IMR-90 (cell line): ENCODE measurements at regions not wholly inside any gene's neighbourhood (a gene's known extent, or its start where the extent isn't known, plus 50 kb on each side); places are given as distances from the start of the nearest gene placed in this dataset.

Source experiments
- ATAC-seq: fragments of 200-7000 bp; cut with Tn5 transposase; 2 replicates; pipeline ENCODE4 v1.9.1; 2020; ENCODE audit warnings: low read depth, mild to moderate bottlenecking, moderate library complexity
- BruUV-seq: library from RNA; stranded (reverse); fragments of 400-500 nt; replicated peaks from 2 replicates; lab custom pipeline; 2021; lab: Mats Ljungman, UMichigan
- CTCF ChIA-PET: fragments of 300-600 bp; formaldehyde crosslinking; extraction: SDS; loops from one replicate; lab custom pipeline; 2021; ENCODE audit warnings: antibody characterized with exemption; lab: Yijun Ruan, JAX
- POLR2A ChIA-PET: fragments of 300-600 bp; sonication (Branson Sonifier 250); formaldehyde crosslinking; loops from one replicate; lab custom pipeline; 2022; ENCODE audit warnings: antibody characterized with exemption; ENCODE audit not compliant: unreplicated experiment; lab: Charles Lee
- DNase-seq: peaks from one replicate; pipeline ENCODE4 v3.0.0; 2013
- H2AFZ ChIP-seq: replicated peaks from 2 replicates; pipeline ENCODE3; 2013; ENCODE audit warnings: low read length, mild to moderate bottlenecking; ENCODE audit not compliant: poor library complexity
- H2AK5ac ChIP-seq: 2 replicates; pipeline ENCODE4 v1.6.1; 2013; ENCODE audit warnings: low read depth, low read length, inconsistent platforms
- H2AK9ac ChIP-seq: replicated peaks from 2 replicates; pipeline ENCODE3; 2013; ENCODE audit warnings: mild to moderate bottlenecking, low read depth, low read length, moderate library complexity; ENCODE audit not compliant: poor library complexity
- H2BK120ac ChIP-seq: 2 replicates; pipeline ENCODE4 v1.6.1; 2013; ENCODE audit warnings: low read depth, low read length, inconsistent platforms
- H2BK15ac ChIP-seq: 3 replicates; pipeline ENCODE4 v1.6.1; 2013; ENCODE audit warnings: low read depth, low read length, inconsistent platforms
- H2BK20ac ChIP-seq: 2 replicates; pipeline ENCODE4 v1.6.1; 2013; ENCODE audit warnings: low read depth, mild to moderate bottlenecking, inconsistent platforms, low read length, moderate library complexity
- H2BK5ac ChIP-seq: 2 replicates; pipeline ENCODE4 v1.6.1; 2013; ENCODE audit warnings: mild to moderate bottlenecking, low read depth, low read length, inconsistent platforms; ENCODE audit not compliant: poor library complexity, severe bottlenecking
- H3K14ac ChIP-seq: replicated peaks from 2 replicates; pipeline ENCODE4 v1.6.1; 2013; ENCODE audit warnings: low read depth, low read length, inconsistent platforms
- H3K18ac ChIP-seq: 2 replicates; pipeline ENCODE4 v1.6.1; 2013; ENCODE audit warnings: low read depth, low read length, control low read depth
- H3K23ac ChIP-seq: 2 replicates; pipeline ENCODE4 v1.6.1; 2013; ENCODE audit warnings: low read depth, low read length, inconsistent platforms
- H3K27ac ChIP-seq: 2 replicates; pipeline ENCODE4 v1.5.1; 2013; ENCODE audit warnings: mild to moderate bottlenecking, control low read depth, low read length; ENCODE audit not compliant: insufficient read depth
- H3K27me3 ChIP-seq: 2 replicates; pipeline ENCODE4 v1.6.1; 2013; ENCODE audit warnings: low read length; ENCODE audit not compliant: control insufficient read depth, insufficient read depth
- H3K36me3 ChIP-seq: 2 replicates; pipeline ENCODE4 v1.6.1; 2013; ENCODE audit warnings: low read length, mixed read lengths; ENCODE audit not compliant: control insufficient read depth, insufficient read depth
- H3K4ac ChIP-seq: 2 replicates; pipeline ENCODE4 v1.6.1; 2013; ENCODE audit warnings: low read depth, low read length, inconsistent platforms
- H3K4me1 ChIP-seq: 2 replicates; pipeline ENCODE4 v1.6.1; 2013; ENCODE audit warnings: low read length, mixed read lengths; ENCODE audit not compliant: control insufficient read depth, insufficient read depth
- H3K4me2 ChIP-seq: 2 replicates; pipeline ENCODE4 v1.6.1; 2013; ENCODE audit warnings: low read depth, mild to moderate bottlenecking, control low read depth, low read length, moderate library complexity
- H3K4me3 ChIP-seq: 2 replicates; pipeline ENCODE4 v1.5.1; 2013; ENCODE audit warnings: low read depth, mild to moderate bottlenecking, control low read depth, low read length, moderate library complexity; ENCODE audit not compliant: insufficient read depth
- H3K56ac ChIP-seq: 2 replicates; pipeline ENCODE4 v1.6.1; 2013; ENCODE audit warnings: low read length, inconsistent platforms; ENCODE audit not compliant: insufficient read depth; ENCODE audit errors: extremely low read depth
- H3K79me1 ChIP-seq, 2 experiments: 2 replicates each; pipeline ENCODE4 v1.6.1; 2013; ENCODE audit warnings: low read length in 2 of 2, inconsistent platforms in 1 of 2, low read depth in 1 of 2
- H3K9ac ChIP-seq: 2 replicates; pipeline ENCODE4 v1.6.1; 2013; ENCODE audit warnings: low read depth, low read length, control low read depth
- H3K9me1 ChIP-seq: 2 replicates; pipeline ENCODE4 v1.6.1; 2013; ENCODE audit warnings: low read length, inconsistent platforms; ENCODE audit not compliant: insufficient read depth
- H3K9me3 ChIP-seq: 2 replicates; pipeline ENCODE4 v1.6.1; 2013; ENCODE audit warnings: low read length; ENCODE audit not compliant: control insufficient read depth, insufficient read depth
- H4K20me1 ChIP-seq: 2 replicates; pipeline ENCODE4 v1.6.1; 2013; ENCODE audit warnings: low read length, inconsistent platforms; ENCODE audit not compliant: insufficient read depth
- H4K5ac ChIP-seq: 2 replicates; pipeline ENCODE4 v1.6.1; 2013; ENCODE audit warnings: mild to moderate bottlenecking, low read depth, low read length, control low read depth
- H4K8ac ChIP-seq, 2 experiments: 2 replicates each; pipeline ENCODE4 v1.6.1; 2013; ENCODE audit warnings: low read depth in 2 of 2, low read length in 2 of 2, control low read depth in 1 of 2, inconsistent platforms in 1 of 2
- H4K91ac ChIP-seq: 2 replicates; pipeline ENCODE4 v1.6.1; 2013; ENCODE audit warnings: low read depth, low read length, inconsistent platforms; ENCODE audit not compliant: insufficient read depth
- CHD1 ChIP-seq: IDR thresholded peaks from 2 replicates; pipeline ENCODE4 v1.6.1; 2012; ENCODE audit warnings: low read depth, low read length, improper control_type of control experiment
- MAFK ChIP-seq: IDR thresholded peaks from 2 replicates; pipeline ENCODE4 v1.6.1; 2012; ENCODE audit warnings: low read depth, low read length, improper control_type of control experiment
- MAZ ChIP-seq: IDR thresholded peaks from 2 replicates; pipeline ENCODE4 v1.6.1; 2012; ENCODE audit warnings: low read depth, mild to moderate bottlenecking, low read length, improper control_type of control experiment, moderate library complexity, borderline replicate concordance
- MXI1 ChIP-seq: IDR thresholded peaks from 2 replicates; pipeline ENCODE4 v1.6.1; 2012; ENCODE audit warnings: low read depth, mild to moderate bottlenecking, low read length, moderate library complexity, borderline replicate concordance
- NFE2L2 ChIP-seq: fragments of 150-350 bp; IDR thresholded peaks from 2 replicates; pipeline ENCODE4 v1.6.1; 2016; ENCODE audit warnings: low read depth, mild to moderate bottlenecking, low read length
- RAD21 ChIP-seq: IDR thresholded peaks from 2 replicates; pipeline ENCODE4 v1.6.1; 2012; ENCODE audit warnings: low read length, improper control_type of control experiment
- RCOR1 ChIP-seq: IDR thresholded peaks from 2 replicates; pipeline ENCODE4 v1.6.1; 2012; ENCODE audit warnings: mild to moderate bottlenecking, low read length, improper control_type of control experiment; ENCODE audit not compliant: insufficient replicate concordance
- WGBS, 2 experiments: methylation state at CpG; one replicate each; pipeline versions ENCODE4 v1.1.5 to v1.1.7; 2013; ENCODE audit warnings: missing lambda C conversion rate in 2 of 2; ENCODE audit not compliant: insufficient read length in 1 of 2; ENCODE audit errors: extremely low coverage in 2 of 2; 5-methylcytosine and 5-hydroxymethylcytosine counted together
- dilution Hi-C: fragments of 300-500 bp; cut with HindIII; formaldehyde crosslinking; loops from one replicate; pipeline ENCODE4 v1.14.3; 2018; ENCODE audit warnings: low sequenced_read_pairs; ENCODE audit not compliant: unreplicated experiment
- in situ Hi-C: fragments of 300-500 bp; cut with MboI; formaldehyde crosslinking; loops from 3 replicates; pipeline ENCODE4 v1.14.3; 2019; ENCODE audit warnings: low sequenced_read_pairs, inconsistent platforms, mixed read lengths
- intact Hi-C: fragments of 100-400 bp; cut with micrococcal nuclease; formaldehyde crosslinking; loops from 2 replicates; pipeline ENCODE4 v1.10.0; 2022
- TF ChIP-seq, protein P1 (sequence below): conservative IDR thresholded peaks from 2 replicates; pipeline ENCODE4 v1.5.1; 2012; ENCODE audit warnings: mild to moderate bottlenecking, low read depth, low read length, improper control_type of control experiment

DNA sequence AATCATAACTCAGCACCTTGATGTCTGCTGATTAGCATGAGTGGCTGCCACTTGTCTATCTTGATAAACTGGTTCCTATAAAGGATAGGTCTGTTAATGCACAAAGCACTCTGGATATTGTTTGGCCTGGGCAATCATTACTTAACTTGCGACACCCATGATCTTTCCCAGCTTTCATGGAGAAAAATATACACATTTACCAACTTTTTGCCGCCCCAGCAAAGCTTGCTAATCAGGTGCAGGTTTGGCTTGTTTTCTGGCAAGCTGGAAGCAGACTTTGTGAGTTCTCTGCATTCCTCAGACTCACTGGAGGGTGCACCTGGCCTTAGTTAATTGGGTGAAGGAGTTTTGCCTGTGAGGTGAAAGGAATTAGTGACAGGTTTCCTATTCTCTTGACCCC lies 1126.4 kb upstream of the FLRT2 start:
- H3K36me3 ChIP-seq, result no peaks in the 10 kb centered on the region
- H3K18ac ChIP-seq, result no peak overlapping the region
- H3K9ac ChIP-seq, result no peak overlapping the region
- no peak overlapping the region for H4K8ac ChIP-seq
- ATAC-seq, result no peak
- no peaks in the 10 kb centered on the region for H3K9me1 ChIP-seq
- no peak overlapping the region for H3K14ac ChIP-seq
- no peaks in the 10 kb centered on the region for H4K20me1 ChIP-seq
- intact Hi-C loops, result no loop called here
- WGBS, 2 experiments, result no CpG with 5 or more reads among the region's 2 CpGs
- H4K91ac ChIP-seq, result no peak overlapping the region
- no peak for DNase-seq
- H4K5ac ChIP-seq, result no peak overlapping the region
- no peaks in the 10 kb centered on the region for H3K4me1 ChIP-seq
- H2BK120ac ChIP-seq, result no peak overlapping the region
- H2BK20ac ChIP-seq, result no peak overlapping the region
- BruUV-seq, result no TSS peak
- no peak overlapping the region for H3K56ac ChIP-seq
- no peak overlapping the region for H3K23ac ChIP-seq
- H3K4me2 ChIP-seq, result no peak overlapping the region
- in situ Hi-C loops, result no loop called here
- ChIA-PET POLR2A (no interaction called here), CTCF (interaction anchor here (0.6 kb wide), 1 partner anchor 524 kb away, joined by 5 read pairs; no protein-coding TSS in a partner anchor)
- H2BK15ac ChIP-seq, result no peak overlapping the region
- dilution Hi-C loops, result no loop called here
- no peaks in the 10 kb centered on the region for H3K79me1 ChIP-seq
- H2BK5ac ChIP-seq, result no peak overlapping the region
- no peak overlapping the region for H3K27ac ChIP-seq
- H3K27me3 ChIP-seq, result no peaks in the 10 kb centered on the region
- no peak overlapping the region for H2AFZ ChIP-seq
- H3K4me3 ChIP-seq, result no peak overlapping the region
- no peak overlapping the region for H2AK9ac ChIP-seq
- H2AK5ac ChIP-seq, result no peak overlapping the region
- no peak overlapping the region for H3K4ac ChIP-seq
- H3K9me3 ChIP-seq, result no peaks in the 10 kb centered on the region; the same call in none of the 2 replicates
- TF ChIP-seq MXI1 (no peak), NFE2L2 (no peak), CHD1 (no peak), MAZ (no peak), RCOR1 (no peak), RAD21 (no peak), MAFK (no peak)
- TF ChIP-seq, protein P1, sequence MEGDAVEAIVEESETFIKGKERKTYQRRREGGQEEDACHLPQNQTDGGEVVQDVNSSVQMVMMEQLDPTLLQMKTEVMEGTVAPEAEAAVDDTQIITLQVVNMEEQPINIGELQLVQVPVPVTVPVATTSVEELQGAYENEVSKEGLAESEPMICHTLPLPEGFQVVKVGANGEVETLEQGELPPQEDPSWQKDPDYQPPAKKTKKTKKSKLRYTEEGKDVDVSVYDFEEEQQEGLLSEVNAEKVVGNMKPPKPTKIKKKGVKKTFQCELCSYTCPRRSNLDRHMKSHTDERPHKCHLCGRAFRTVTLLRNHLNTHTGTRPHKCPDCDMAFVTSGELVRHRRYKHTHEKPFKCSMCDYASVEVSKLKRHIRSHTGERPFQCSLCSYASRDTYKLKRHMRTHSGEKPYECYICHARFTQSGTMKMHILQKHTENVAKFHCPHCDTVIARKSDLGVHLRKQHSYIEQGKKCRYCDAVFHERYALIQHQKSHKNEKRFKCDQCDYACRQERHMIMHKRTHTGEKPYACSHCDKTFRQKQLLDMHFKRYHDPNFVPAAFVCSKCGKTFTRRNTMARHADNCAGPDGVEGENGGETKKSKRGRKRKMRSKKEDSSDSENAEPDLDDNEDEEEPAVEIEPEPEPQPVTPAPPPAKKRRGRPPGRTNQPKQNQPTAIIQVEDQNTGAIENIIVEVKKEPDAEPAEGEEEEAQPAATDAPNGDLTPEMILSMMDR, result no peak
